Muscle layer of colon (tissue), 2 donors: ENCODE measurements at regions not wholly inside any gene's neighbourhood (a gene's known extent, or its start where the extent isn't known, plus 50 kb on each side); places are given as distances from the start of the nearest gene placed in this dataset.
A peak's percentile ranks its signal among the peaks of the same experiment; 100 is the strongest.

Source experiments
- H3K27ac ChIP-seq: one replicate; pipeline ENCODE4 v1.7.0; 2013; ENCODE audit warnings: low read depth, mild to moderate bottlenecking, low read length, moderate library complexity
- H3K27me3 ChIP-seq, 2 donors: one replicate each; pipeline ENCODE4 v1.7.0; 2013; ENCODE audit warnings: low read length in 2 of 2, mild to moderate bottlenecking in 2 of 2; ENCODE audit not compliant: insufficient read depth in 2 of 2, control insufficient read depth in 1 of 2
- H3K36me3 ChIP-seq: one replicate; pipeline ENCODE4 v1.7.0; 2013; ENCODE audit warnings: mild to moderate bottlenecking, low read length; ENCODE audit not compliant: insufficient read depth
- H3K4me1 ChIP-seq: one replicate; pipeline ENCODE4 v1.7.0; 2013; ENCODE audit warnings: mild to moderate bottlenecking, low read length; ENCODE audit not compliant: insufficient read depth
- H3K4me3 ChIP-seq, 2 donors: one replicate each; pipeline ENCODE4 v1.7.0; 2013; ENCODE audit warnings: low read length in 2 of 2, low read depth in 1 of 2, mild to moderate bottlenecking in 1 of 2, moderate library complexity in 1 of 2
- H3K9ac ChIP-seq: one replicate; pipeline ENCODE4 v1.7.0; 2013; ENCODE audit warnings: low read length
- H3K9me3 ChIP-seq: one replicate; pipeline ENCODE4 v1.7.0; 2013; ENCODE audit warnings: mild to moderate bottlenecking, low read length
- donor health status: abdominal sarcoma.
- donor health status: Adenocarcinoma of cecum.

DNA sequence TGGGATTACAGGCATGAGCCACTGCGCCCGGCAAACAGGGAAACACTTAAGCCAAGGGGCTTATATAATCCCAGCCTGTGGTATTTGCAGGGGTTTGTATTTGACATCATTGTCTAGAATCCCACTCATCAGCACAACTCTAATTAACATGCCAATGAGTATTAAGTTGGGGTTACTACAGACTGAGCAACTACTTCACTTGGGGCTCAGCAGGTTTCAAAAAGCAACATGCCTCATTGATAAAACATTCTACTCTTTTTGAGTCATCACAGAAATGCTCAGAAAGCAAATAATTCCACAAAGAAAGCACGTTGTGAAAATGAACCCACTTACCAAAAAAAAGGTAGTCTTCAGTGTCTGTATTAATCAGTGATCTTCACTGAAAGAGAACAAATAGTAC lies 236.9 kb upstream of the CELF2 start:
- H3K4me3 ChIP-seq, result no peak overlapping the region
- H3K9ac ChIP-seq, result no peak overlapping the region
- no peaks in the 10 kb centered on the region for H3K4me1 ChIP-seq
- H3K27ac ChIP-seq, result no peak overlapping the region
- no peaks in the 10 kb centered on the region for H3K36me3 ChIP-seq
- no peaks in the 10 kb centered on the region for H3K9me3 ChIP-seq
- H3K27me3 ChIP-seq, result no peaks in the 10 kb centered on the region

DNA sequence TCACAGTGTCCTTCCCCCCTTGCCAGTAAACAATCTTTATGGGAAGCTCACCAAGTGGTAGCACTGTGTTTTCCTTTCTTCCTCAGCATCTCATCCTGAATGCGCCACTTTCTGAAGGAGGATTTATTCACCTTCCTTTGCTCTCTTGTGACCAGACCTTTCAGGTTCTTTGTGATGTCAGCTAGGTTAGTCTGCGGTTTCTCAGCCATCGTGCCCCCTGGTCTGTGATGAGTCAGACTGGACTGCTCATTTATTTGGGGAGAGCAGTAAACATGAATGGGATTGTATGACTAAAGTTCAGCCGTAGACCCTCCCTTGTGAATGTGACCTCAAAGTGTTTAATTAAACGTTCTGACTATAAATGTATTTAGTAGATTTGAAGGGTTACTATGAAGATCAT lies 235.1 kb upstream of the CELF2 start:
- Histone ChIP-seq H3K27ac (no peak overlapping the region), H3K4me1 (no peaks in the 10 kb centered on the region), H3K9ac (no peak overlapping the region), H3K27me3 (no peaks in the 10 kb centered on the region), H3K9me3 (no peaks in the 10 kb centered on the region), H3K36me3 (no peaks in the 10 kb centered on the region), H3K4me3 (no peak overlapping the region)

DNA sequence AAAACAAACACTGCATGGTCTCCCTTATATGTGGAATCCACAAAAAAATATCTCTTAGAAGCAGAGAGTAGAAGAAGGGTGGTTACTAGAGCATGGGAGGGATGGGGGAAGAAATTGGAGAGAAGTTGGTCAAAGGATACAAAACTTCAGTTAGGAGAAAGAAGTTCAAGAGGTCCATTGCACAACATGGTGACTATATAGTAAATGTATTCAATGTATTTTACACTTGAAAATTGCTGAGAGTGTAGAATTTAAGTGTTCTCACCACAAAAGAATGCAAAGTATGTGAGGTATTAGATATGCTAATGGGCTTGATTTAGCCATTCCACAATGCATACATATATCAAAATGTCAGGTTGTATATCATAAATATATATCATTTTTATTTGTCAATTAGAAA lies 232.0 kb upstream of the CELF2 start:
- Histone ChIP-seq H3K9me3 (no peaks in the 10 kb centered on the region), H3K27ac (no peak overlapping the region), H3K4me3 (no peak overlapping the region), H3K4me1 (no peaks in the 10 kb centered on the region), H3K9ac (no peak overlapping the region), H3K36me3 (no peaks in the 10 kb centered on the region), H3K27me3 (no peaks in the 10 kb centered on the region)

DNA sequence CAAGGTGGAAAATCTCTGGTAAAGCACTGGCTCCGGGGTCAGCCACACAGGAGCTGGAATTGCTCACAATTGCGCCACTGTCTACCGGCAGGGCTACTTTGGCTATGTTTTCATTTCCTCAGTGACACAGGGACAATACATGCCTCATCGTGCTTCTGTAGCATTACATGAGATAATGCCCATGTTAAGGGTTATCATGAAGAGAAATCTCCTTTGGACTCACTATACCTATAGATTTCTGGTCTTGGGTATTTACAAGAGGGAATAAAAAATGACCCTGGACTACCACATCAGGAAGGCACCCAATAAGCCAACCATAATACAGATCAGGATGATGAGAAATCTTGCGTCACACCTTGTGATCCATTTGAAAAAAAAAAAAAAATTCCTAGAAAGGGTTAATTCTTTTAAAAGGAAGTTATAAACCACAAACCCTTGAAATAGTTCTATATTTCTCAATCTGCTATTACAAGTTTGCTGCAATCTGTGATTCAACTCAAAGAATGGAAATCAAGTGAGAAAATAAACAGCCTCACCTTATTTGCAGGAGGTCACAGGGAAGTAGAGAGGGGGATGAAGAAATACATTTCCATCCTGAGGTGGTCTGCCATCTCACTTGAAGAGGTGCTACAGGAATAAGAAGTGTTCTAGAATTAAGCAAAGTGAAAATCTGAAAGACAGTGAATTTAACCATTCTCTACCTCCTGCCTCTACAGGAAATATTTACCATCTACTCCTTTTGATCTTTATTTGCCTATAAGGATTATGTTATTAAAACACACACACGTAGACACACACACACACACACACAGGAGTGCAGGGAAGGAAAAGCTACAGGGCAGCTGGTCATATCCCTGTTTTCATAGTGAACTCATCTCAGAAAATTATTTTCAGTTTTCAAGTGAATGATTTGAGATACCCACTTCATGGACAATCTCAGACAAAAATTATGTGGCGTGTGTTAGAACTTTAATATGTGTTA lies 231.3 kb upstream of the CELF2 start:
- no peaks in the 10 kb centered on the region for H3K9me3 ChIP-seq
- H3K9ac ChIP-seq, result no peak overlapping the region
- H3K27me3 ChIP-seq, result no peaks in the 10 kb centered on the region
- no peaks in the 10 kb centered on the region for H3K4me1 ChIP-seq
- no peak overlapping the region for H3K27ac ChIP-seq
- no peak overlapping the region for H3K4me3 ChIP-seq
- H3K36me3 ChIP-seq, result no peaks in the 10 kb centered on the region

- Histone ChIP-seq H3K27ac (no peak overlapping the region), H3K36me3 (no peaks in the 10 kb centered on the region), H3K9ac (no peak overlapping the region), H3K4me3 (no peak overlapping the region), H3K27me3 (no peaks in the 10 kb centered on the region), H3K9me3 (no peaks in the 10 kb centered on the region), H3K4me1 (peaks cover 6% of the 10 kb centered on the region)
These were observed 230.1 kb upstream of the CELF2 start for GRCh38 chr10:10787586-10787985.

GRCh38 chr10:10788761-10789160 lies 228.9 kb upstream of the CELF2 start:
- no peaks in the 10 kb centered on the region for H3K9me3 ChIP-seq
- H3K4me3 ChIP-seq, result no peak overlapping the region
- no peaks in the 10 kb centered on the region for H3K36me3 ChIP-seq
- H3K27ac ChIP-seq, result no peak overlapping the region
- H3K4me1 ChIP-seq, result peaks cover 9% of the 10 kb centered on the region
- H3K27me3 ChIP-seq, result no peaks in the 10 kb centered on the region
- no peak overlapping the region for H3K9ac ChIP-seq

GRCh38 chr10:10791869-10792268 lies 225.8 kb upstream of the CELF2 start:
- Histone ChIP-seq H3K27me3 (no peaks in the 10 kb centered on the region), H3K27ac (no peak overlapping the region), H3K4me3 (no peak overlapping the region), H3K36me3 (no peaks in the 10 kb centered on the region), H3K9me3 (no peaks in the 10 kb centered on the region), H3K9ac (no peak overlapping the region), H3K4me1 (peaks cover 20% of the 10 kb centered on the region)

GRCh38 chr10:10792681-10793080 lies 225.0 kb upstream of the CELF2 start:
- Histone ChIP-seq H3K4me3 (no peak overlapping the region), H3K9ac (no peak overlapping the region), H3K27ac (peak overlapping the region; percentile 22), H3K36me3 (no peaks in the 10 kb centered on the region), H3K9me3 (no peaks in the 10 kb centered on the region), H3K27me3 (no peaks in the 10 kb centered on the region), H3K4me1 (peaks cover 27% of the 10 kb centered on the region)

DNA sequence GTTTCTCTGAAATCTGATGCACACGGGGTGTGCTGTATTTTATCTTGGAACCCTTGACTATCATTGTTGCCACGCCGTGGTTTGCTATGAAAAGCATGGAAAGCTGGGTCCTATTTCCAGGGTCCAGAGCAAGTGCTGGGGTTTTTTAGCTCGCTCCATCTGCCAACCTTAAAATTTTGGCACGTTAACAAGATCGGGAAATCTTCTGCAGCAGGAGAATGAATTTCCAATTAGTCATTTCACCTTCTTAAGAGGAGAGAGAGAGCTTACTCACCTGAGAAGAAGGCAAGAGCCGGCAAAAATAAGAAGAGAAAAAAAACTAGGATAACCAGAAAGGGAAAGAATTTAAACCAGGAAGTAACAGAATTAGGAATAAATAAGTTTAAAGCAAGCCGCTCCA lies 223.6 kb upstream of the CELF2 start:
- H3K4me3 ChIP-seq, result no peak overlapping the region
- no peaks in the 10 kb centered on the region for H3K36me3 ChIP-seq
- peaks cover 36% of the 10 kb centered on the region for H3K4me1 ChIP-seq
- no peaks in the 10 kb centered on the region for H3K9me3 ChIP-seq
- H3K9ac ChIP-seq, result no peak overlapping the region
- no peaks in the 10 kb centered on the region for H3K27me3 ChIP-seq
- H3K27ac ChIP-seq, result no peak overlapping the region

GRCh38 chr10:10794791-10795191 lies 222.9 kb upstream of the CELF2 start:
- Histone ChIP-seq H3K4me3 (no peak overlapping the region), H3K36me3 (no peaks in the 10 kb centered on the region), H3K4me1 (peaks cover 37% of the 10 kb centered on the region), H3K9me3 (no peaks in the 10 kb centered on the region), H3K27ac (no peak overlapping the region), H3K9ac (no peak overlapping the region), H3K27me3 (no peaks in the 10 kb centered on the region)

GRCh38 chr10:10796061-10796773 lies 221.5 kb upstream of the CELF2 start:
- peak overlapping the region; percentile 87 for H3K27ac ChIP-seq
- H3K4me3 ChIP-seq, result peak overlapping the region in 1 of 2 donors; percentile 24
- H3K27me3 ChIP-seq, result no peaks in the 10 kb centered on the region
- H3K9ac ChIP-seq, result peak overlapping the region; percentile 40
- H3K4me1 ChIP-seq, result peaks cover 37% of the 10 kb centered on the region
- H3K9me3 ChIP-seq, result no peaks in the 10 kb centered on the region
- H3K36me3 ChIP-seq, result no peaks in the 10 kb centered on the region
